GM12892 (cell line): ENCODE measurements at regions not wholly inside any gene's neighbourhood (a gene's known extent, or its start where the extent isn't known, plus 50 kb on each side); places are given as distances from the start of the nearest gene placed in this dataset.

Experiments
- POLR2A ChIP-seq: IDR thresholded peaks from 2 replicates; pipeline ENCODE4 v1.6.1; 2011; ENCODE audit warnings: low read depth, low read length, control low read depth
- POLR2AphosphoS5 ChIP-seq: IDR thresholded peaks from 2 replicates; pipeline ENCODE4 v1.6.1; 2011; ENCODE audit warnings: low read depth, low read length, control low read depth

GRCh38 chr6:140076105-140076504 lies 701.7 kb upstream of the CITED2 start:
- TF ChIP-seq POLR2A (no peak), POLR2AphosphoS5 (no peak)
